C4-2B (cell line): ENCODE measurements at regions not wholly inside any gene's neighbourhood (a gene's known extent, or its start where the extent isn't known, plus 50 kb on each side); places are given as distances from the start of the nearest gene placed in this dataset.

Source experiments
- H3K27ac ChIP-seq: fragments of 450-650 bp; 2 replicates; pipeline ENCODE4 v1.5.1; 2017
- CTCF ChIP-seq: fragments of 450-650 bp; conservative IDR thresholded peaks from 2 replicates; pipeline ENCODE4 v1.5.1; 2017; ENCODE audit warnings: mild to moderate bottlenecking
- ZFX ChIP-seq: fragments of 450-650 bp; IDR thresholded peaks from 2 replicates; pipeline ENCODE4 v1.6.1; 2017

- no peak overlapping the region for H3K27ac ChIP-seq
- TF ChIP-seq ZFX (no peak), CTCF (no peak)
These were observed 114.5 kb downstream of the POSTN start for GRCh38 chr13:37484056-37484455.

- no peak overlapping the region for H3K27ac ChIP-seq
- no peak for TF ChIP-seq CTCF
- TF ChIP-seq ZFX, result no peak
These were observed 116.2 kb downstream of the POSTN start for GRCh38 chr13:37482331-37482730.

GRCh38 chr13:37481885-37482227 is 116.7 kb downstream of the POSTN start:
- no peak for TF ChIP-seq CTCF
- no peak for TF ChIP-seq ZFX

GRCh38 chr13:37481011-37481884 is 117.3 kb downstream of the POSTN start:
- TF ChIP-seq ZFX (no peak), CTCF (no peak)
- H3K27ac ChIP-seq, result no peak overlapping the region

More at GRCh38 chr13:37481885-37482227, 116.7 kb downstream of the POSTN start:
- no peak overlapping the region for H3K27ac ChIP-seq

- TF ChIP-seq CTCF (no peak), ZFX (no peak)
- no peak overlapping the region for H3K27ac ChIP-seq
These were observed 118.7 kb downstream of the POSTN start for GRCh38 chr13:37479916-37480315.

- no peak overlapping the region for H3K27ac ChIP-seq
- TF ChIP-seq ZFX (no peak), CTCF (no peak)
These were observed 121.7 kb downstream of the POSTN start for GRCh38 chr13:37476874-37477273.

- no peak for TF ChIP-seq CTCF
- TF ChIP-seq ZFX, result no peak
- H3K27ac ChIP-seq, result no peak overlapping the region
These were observed 122.6 kb downstream of the POSTN start for GRCh38 chr13:37475966-37476365.
